Right lobe of liver (tissue), 6 donors: ENCODE measurements at regions not wholly inside any gene's neighbourhood (a gene's known extent, or its start where the extent isn't known, plus 50 kb on each side); places are given as distances from the start of the nearest gene placed in this dataset.

Experiments used
- ATAC-seq, 4 donors: fragments of 200-7000 bp; cut with Tn5 transposase; one replicate each; pipeline ENCODE4 v1.9.1; 2020; ENCODE audit warnings: mild to moderate bottlenecking in 4 of 4, moderate library complexity in 4 of 4
- DNase-seq, 3 donors: peaks; one replicate each; pipeline ENCODE4 v3.0.0-alpha.2; 2020
- H3K27ac ChIP-seq, 3 donors: fragments of 200-600 bp; one replicate each; pipeline ENCODE4 v1.8.0; 2022
- H3K27me3 ChIP-seq, 2 donors: fragments of 200-600 bp; one replicate each; pipeline ENCODE4 v1.8.0; 2022
- H3K36me3 ChIP-seq, 4 donors: fragments of 200-600 bp; sonication (generic) in 1 of 4; one replicate each; pipeline versions ENCODE4 v1.5.1 to v1.8.0; 2017 to 2022; ENCODE audit warnings: control low read depth in 1 of 4
- H3K4me1 ChIP-seq, 4 donors: fragments of 200-600 bp; sonication (generic) in 1 of 4; one replicate each; pipeline versions ENCODE4 v1.5.1 to v1.8.0; 2017 to 2022; ENCODE audit warnings: control low read depth in 1 of 4
- H3K4me3 ChIP-seq, 3 donors: fragments of 200-600 bp; one replicate each; pipeline ENCODE4 v1.8.0; 2022
- H3K9me3 ChIP-seq, 4 donors: fragments of 200-600 bp; sonication (generic) in 1 of 4; one replicate each; pipeline versions ENCODE4 v1.5.1 to v1.8.0; 2017 to 2022; ENCODE audit warnings: control low read depth in 1 of 4
- CTCF ChIP-seq, 4 donors: fragments of 200-600 bp in 3 of 4; fragments of 450-650 bp in 1 of 4; IDR thresholded peaks; one replicate each; pipeline versions ENCODE4 v1.5.1 to v1.8.0; 2016 to 2022; ENCODE audit warnings: antibody characterized with exemption in 4 of 4, mild to moderate bottlenecking in 2 of 4
- POLR2A ChIP-seq: fragments of 450-650 bp; IDR thresholded peaks from one replicate; pipeline ENCODE4 v1.6.1; 2017; ENCODE audit warnings: antibody characterized with exemption, mild to moderate bottlenecking
- WGBS: methylation state at CpG from one replicate; pipeline ENCODE4 v1.1.6; 2018; ENCODE audit warnings: low coverage, low lambda C conversion rate; ENCODE audit not compliant: insufficient coverage; ENCODE audit errors: missing lambda C conversion rate; 5-methylcytosine and 5-hydroxymethylcytosine counted together
- intact Hi-C, 2 donors: fragments of 100-400 bp; cut with DNase I; formaldehyde crosslinking; loops; one replicate each; pipeline versions ENCODE4 v1.11.2 to v1.14.1; 2022
- donor health status: DM: no; HTN: yes; CAD: no.
- donor health status: DM: no; HTN: no; CAD: no.
- donor health status: DM: no; HTN: no; CAD: no.
- donor health status: DM: no; HTN: yes; CAD: no.
- donor health status: DM: no; HTN: yes; CAD: no.

- no peaks in the 10 kb centered on the region for H3K9me3 ChIP-seq
- ATAC-seq, result no peak
- no peak overlapping the region for H3K27ac ChIP-seq
- H3K36me3 ChIP-seq, result no peaks in the 10 kb centered on the region
- intact Hi-C loops, result no loop called here
- H3K27me3 ChIP-seq, result no peaks in the 10 kb centered on the region
- TF ChIP-seq POLR2A, result no peak
- no peak for TF ChIP-seq CTCF (IDR thresholded peaks at IDR 0.05)
- no peak for DNase-seq
- WGBS, result 72% methylated on average over 12 of the region's 16 CpGs
- no peaks in the 10 kb centered on the region for H3K4me1 ChIP-seq
- no peak overlapping the region for H3K4me3 ChIP-seq
Measured at GRCh38 chr15:94701281-94701985, 470.1 kb downstream of the MCTP2 start.

GRCh38 chr15:94703596-94703995, 472.2 kb downstream of the MCTP2 start:
- no peak for ATAC-seq
- intact Hi-C loops, result no loop called here
- no peak for DNase-seq
- Histone ChIP-seq H3K27ac (no peak overlapping the region), H3K9me3 (no peaks in the 10 kb centered on the region), H3K27me3 (no peaks in the 10 kb centered on the region), H3K4me1 (no peaks in the 10 kb centered on the region), H3K4me3 (no peak overlapping the region), H3K36me3 (no peaks in the 10 kb centered on the region)
- WGBS, result 47% methylated on average over 3 of the region's 3 CpGs
- TF ChIP-seq POLR2A (no peak), CTCF (IDR thresholded peaks at IDR 0.05) (no peak)

GRCh38 chr15:94704421-94704820, 473.1 kb downstream of the MCTP2 start:
- intact Hi-C loops, result no loop called here
- no peaks in the 10 kb centered on the region for H3K9me3 ChIP-seq
- no peaks in the 10 kb centered on the region for H3K36me3 ChIP-seq
- no peaks in the 10 kb centered on the region for H3K4me1 ChIP-seq
- TF ChIP-seq CTCF (IDR thresholded peaks at IDR 0.05), result no peak
- TF ChIP-seq POLR2A, result no peak
- no peak overlapping the region for H3K27ac ChIP-seq
- DNase-seq, result no peak
- no peaks in the 10 kb centered on the region for H3K27me3 ChIP-seq
- H3K4me3 ChIP-seq, result no peak overlapping the region
- ATAC-seq, result no peak

- TF ChIP-seq POLR2A (no peak), CTCF (IDR thresholded peaks at IDR 0.05) (no peak)
- Histone ChIP-seq H3K4me3 (no peak overlapping the region), H3K27me3 (no peaks in the 10 kb centered on the region), H3K4me1 (no peaks in the 10 kb centered on the region), H3K27ac (no peak overlapping the region), H3K36me3 (no peaks in the 10 kb centered on the region), H3K9me3 (no peaks in the 10 kb centered on the region)
- DNase-seq (no peak), ATAC-seq (no peak)
- intact Hi-C loops, result no loop called here
- WGBS, result 58% methylated on average over 2 of the region's 2 CpGs
Measured at GRCh38 chr15:94704946-94705345, 473.6 kb downstream of the MCTP2 start.

- WGBS, result 75% methylated on average over 9 of the region's 9 CpGs
- Histone ChIP-seq H3K4me1 (no peaks in the 10 kb centered on the region), H3K27me3 (no peaks in the 10 kb centered on the region), H3K9me3 (no peaks in the 10 kb centered on the region), H3K4me3 (no peak overlapping the region), H3K27ac (no peak overlapping the region), H3K36me3 (no peaks in the 10 kb centered on the region)
- DNase-seq (no peak), ATAC-seq (no peak)
- TF ChIP-seq CTCF (IDR thresholded peaks at IDR 0.05), result no peak
- TF ChIP-seq POLR2A, result no peak
- intact Hi-C loops, result no loop called here
Measured at GRCh38 chr15:94709319-94709718, 478.0 kb downstream of the MCTP2 start.
